ENCODE measurements at regions not wholly inside any gene's neighbourhood (a gene's known extent, or its start where the extent isn't known, plus 50 kb on each side); places are given as distances from the start of the nearest gene placed in this dataset.

DNA sequence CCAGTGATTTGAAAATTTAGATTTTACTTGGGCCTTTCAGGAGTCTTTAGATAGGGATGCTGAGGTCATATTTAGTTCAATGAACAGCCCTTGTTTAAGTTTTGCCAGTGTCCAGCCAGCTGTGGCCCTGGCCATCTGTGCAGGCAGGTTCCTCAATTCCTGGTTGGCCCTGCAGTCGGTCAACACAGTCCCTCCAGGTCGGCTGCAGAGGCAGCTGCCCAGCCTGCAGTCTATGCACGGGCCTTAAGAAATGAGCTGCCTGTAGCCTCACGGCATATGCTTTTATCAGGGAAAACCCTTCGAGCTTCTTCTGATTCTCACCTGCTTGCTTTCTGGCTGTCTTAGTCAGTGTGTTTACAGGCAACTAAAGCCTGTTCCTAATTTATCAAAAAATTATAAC is 199.2 kb upstream of the TPM1 start:
- no peak for TF ChIP-seq CTCF (conservative IDR thresholded peaks at IDR 0.05; ENCODE audit: low read depth, low read length)
- TF ChIP-seq EZH2 (IDR thresholded peaks at IDR 0.05; ENCODE audit: borderline replicate concordance, low read depth, low read length, poor library complexity, severe bottlenecking): no peak

Measured in A673 (cell line).